PC-9 (cell line): ENCODE measurements at regions not wholly inside any gene's neighbourhood (a gene's known extent, or its start where the extent isn't known, plus 50 kb on each side); places are given as distances from the start of the nearest gene placed in this dataset.

ENCODE experiments used
- BruUV-seq: library from RNA; stranded (reverse); fragments of 400-500 nt; replicated peaks from 2 replicates; lab custom pipeline; 2021; lab: Mats Ljungman, UMichigan
- CTCF ChIA-PET: fragments of 300-600 bp; sonication (Branson Sonifier 250); formaldehyde crosslinking; loops from one replicate; lab custom pipeline; 2022; ENCODE audit warnings: antibody characterized with exemption; lab: Charles Lee
- POLR2A ChIA-PET: fragments of 300-600 bp; sonication (Branson Sonifier 250); formaldehyde crosslinking; loops from one replicate; lab custom pipeline; 2022; ENCODE audit warnings: antibody characterized with exemption; ENCODE audit not compliant: unreplicated experiment; lab: Charles Lee
- DNase-seq, 2 experiments: peaks; one replicate each; pipeline versions ENCODE4 v3.0.0 to v3.0.0-alpha.2; 2015 to 2022; ENCODE audit warnings: mixed read lengths in 1 of 2
- H2AFZ ChIP-seq: fragments of 200-600 bp; sonication (generic); 2 replicates; pipeline ENCODE4 v1.8.1; 2017; ENCODE audit warnings: antibody characterized with exemption
- H3F3A ChIP-seq: fragments of 200-600 bp; sonication (generic); 2 replicates; pipeline ENCODE4 v1.8.1; 2017; ENCODE audit warnings: antibody characterized with exemption, mild to moderate bottlenecking, low read depth; ENCODE audit not compliant: insufficient read depth
- H3K27ac ChIP-seq: fragments of 200-600 bp; sonication (generic); 2 replicates; pipeline ENCODE4 v1.6.1; 2016; ENCODE audit warnings: mixed run types
- H3K27me3 ChIP-seq: fragments of 200-600 bp; sonication (generic); 2 replicates; pipeline ENCODE4 v1.6.1; 2016; ENCODE audit warnings: low read depth, mixed run types; ENCODE audit not compliant: insufficient read depth
- H3K36me3 ChIP-seq: fragments of 200-600 bp; sonication (generic); 2 replicates; pipeline ENCODE4 v1.6.1; 2016; ENCODE audit warnings: low read depth, mixed run types
- H3K4me1 ChIP-seq: fragments of 200-600 bp; sonication (generic); replicated peaks from 2 replicates; pipeline ENCODE4 v1.6.1; 2016; ENCODE audit warnings: mixed run types; ENCODE audit not compliant: insufficient read depth
- H3K4me2 ChIP-seq: fragments of 200-600 bp; sonication (generic); 2 replicates; pipeline ENCODE4 v1.6.1; 2017; ENCODE audit warnings: mixed run types
- H3K4me3 ChIP-seq: fragments of 200-600 bp; sonication (generic); 2 replicates; pipeline ENCODE4 v1.6.1; 2016; ENCODE audit warnings: mixed run types
- H3K79me2 ChIP-seq: fragments of 200-600 bp; sonication (generic); 2 replicates; pipeline ENCODE4 v1.6.1; 2017; ENCODE audit warnings: low read depth, mixed run types
- H3K9me2 ChIP-seq: fragments of 200-600 bp; sonication (generic); 2 replicates; pipeline ENCODE4 v1.8.1; 2017; ENCODE audit warnings: mild to moderate bottlenecking; ENCODE audit not compliant: insufficient read depth
- H3K9me3 ChIP-seq: fragments of 200-600 bp; sonication (generic); 2 replicates; pipeline ENCODE4 v1.8.1; 2016; ENCODE audit warnings: low read depth; ENCODE audit not compliant: insufficient read depth
- H4K20me1 ChIP-seq: fragments of 200-600 bp; sonication (generic); 2 replicates; pipeline ENCODE4 v1.8.1; 2017; ENCODE audit not compliant: insufficient read depth
- EZH2 ChIP-seq: fragments of 200-600 bp; sonication (generic); IDR thresholded peaks from 2 replicates; pipeline ENCODE4 v1.8.0; 2017; ENCODE audit warnings: antibody characterized with exemption, low read depth
- intact Hi-C: fragments of 100-400 bp; cut with micrococcal nuclease; formaldehyde crosslinking; loops from one replicate; pipeline ENCODE4 v1.10.0; 2022; ENCODE audit not compliant: unreplicated experiment
- TF ChIP-seq, protein P1 (sequence below): fragments of 200-600 bp; sonication (generic); conservative IDR thresholded peaks from 2 replicates; pipeline ENCODE4 v1.6.1; 2017; ENCODE audit warnings: mixed run types, antibody characterized with exemption, mild to moderate bottlenecking, moderate library complexity

DNA sequence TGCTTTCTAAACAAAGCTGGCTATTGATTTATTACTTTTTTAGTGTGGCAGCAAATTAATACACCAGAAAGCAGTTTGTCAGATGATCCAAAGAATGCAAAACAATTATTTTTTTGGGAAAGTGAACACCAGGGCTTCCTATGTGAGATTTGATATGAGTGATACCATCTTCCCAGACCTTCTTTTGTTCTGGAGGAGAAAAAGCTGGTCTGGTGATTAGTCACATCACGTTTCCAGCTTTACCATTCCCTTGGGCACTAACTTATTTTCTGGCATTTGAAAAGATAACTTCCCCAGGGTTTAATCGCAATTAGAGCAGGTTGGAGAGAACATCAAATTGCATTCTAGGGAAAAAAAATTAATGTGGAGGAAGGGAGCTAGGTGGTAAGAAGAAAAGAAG lies 182.9 kb upstream of the TANK start:
- Histone ChIP-seq H3K4me2 (no peak overlapping the region), H3K9me2 (no peaks in the 10 kb centered on the region), H3K27me3 (no peaks in the 10 kb centered on the region), H4K20me1 (no peaks in the 10 kb centered on the region), H3K9me3 (no peaks in the 10 kb centered on the region), H3K79me2 (no peaks in the 10 kb centered on the region), H3F3A (no peaks in the 10 kb centered on the region), H3K27ac (no peak overlapping the region), H2AFZ (no peak overlapping the region), H3K36me3 (no peaks in the 10 kb centered on the region), H3K4me3 (no peak overlapping the region), H3K4me1 (no peaks in the 10 kb centered on the region)
- POLR2A ChIA-PET: interaction anchor here (0.6 kb wide), 1 partner anchor 488 kb away, joined by 9 read pairs; no protein-coding TSS in a partner anchor
- TF ChIP-seq EZH2: no peak
- TF ChIP-seq, protein P1, sequence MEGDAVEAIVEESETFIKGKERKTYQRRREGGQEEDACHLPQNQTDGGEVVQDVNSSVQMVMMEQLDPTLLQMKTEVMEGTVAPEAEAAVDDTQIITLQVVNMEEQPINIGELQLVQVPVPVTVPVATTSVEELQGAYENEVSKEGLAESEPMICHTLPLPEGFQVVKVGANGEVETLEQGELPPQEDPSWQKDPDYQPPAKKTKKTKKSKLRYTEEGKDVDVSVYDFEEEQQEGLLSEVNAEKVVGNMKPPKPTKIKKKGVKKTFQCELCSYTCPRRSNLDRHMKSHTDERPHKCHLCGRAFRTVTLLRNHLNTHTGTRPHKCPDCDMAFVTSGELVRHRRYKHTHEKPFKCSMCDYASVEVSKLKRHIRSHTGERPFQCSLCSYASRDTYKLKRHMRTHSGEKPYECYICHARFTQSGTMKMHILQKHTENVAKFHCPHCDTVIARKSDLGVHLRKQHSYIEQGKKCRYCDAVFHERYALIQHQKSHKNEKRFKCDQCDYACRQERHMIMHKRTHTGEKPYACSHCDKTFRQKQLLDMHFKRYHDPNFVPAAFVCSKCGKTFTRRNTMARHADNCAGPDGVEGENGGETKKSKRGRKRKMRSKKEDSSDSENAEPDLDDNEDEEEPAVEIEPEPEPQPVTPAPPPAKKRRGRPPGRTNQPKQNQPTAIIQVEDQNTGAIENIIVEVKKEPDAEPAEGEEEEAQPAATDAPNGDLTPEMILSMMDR: no peak
- no peak for DNase-seq
- no TSS peak for BruUV-seq
- CTCF ChIA-PET: no interaction called here
- intact Hi-C loops: loop anchor here (10.0 kb wide), 2 partner anchors 87 to 703 kb away; no protein-coding TSS in a partner anchor

DNA sequence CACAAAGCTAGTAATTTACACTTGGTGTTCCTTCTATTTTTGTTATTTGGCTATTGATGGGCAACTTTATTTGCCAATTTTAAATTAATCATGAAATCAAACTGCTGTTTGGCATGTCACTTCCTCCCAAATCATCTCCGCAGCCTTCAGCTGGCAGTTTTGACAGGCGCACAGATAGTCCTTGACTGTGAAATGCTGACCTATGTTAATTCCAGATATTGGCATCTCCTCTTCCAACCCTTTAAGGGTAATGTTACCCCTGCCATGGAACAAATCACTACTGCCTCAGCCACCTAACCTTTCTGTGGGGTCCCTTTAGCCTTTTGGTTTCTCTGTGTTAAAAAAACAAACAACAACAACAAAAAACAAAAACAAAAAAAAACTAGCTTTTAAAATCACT lies 182.4 kb upstream of the TANK start:
- no peak for DNase-seq
- ChIA-PET CTCF (no interaction called here), POLR2A (interaction anchor here (0.6 kb wide), 1 partner anchor 489 kb away, joined by 9 read pairs; no protein-coding TSS in a partner anchor)
- no TSS peak for BruUV-seq
- Histone ChIP-seq H2AFZ (no peak overlapping the region), H4K20me1 (no peaks in the 10 kb centered on the region), H3K9me2 (no peaks in the 10 kb centered on the region), H3F3A (no peaks in the 10 kb centered on the region), H3K4me2 (no peak overlapping the region), H3K79me2 (no peaks in the 10 kb centered on the region), H3K36me3 (no peaks in the 10 kb centered on the region), H3K27me3 (no peaks in the 10 kb centered on the region), H3K4me3 (no peak overlapping the region), H3K9me3 (no peaks in the 10 kb centered on the region), H3K27ac (no peak overlapping the region), H3K4me1 (no peaks in the 10 kb centered on the region)
- intact Hi-C loops: loop anchor here (10.0 kb wide), 2 partner anchors 87 to 703 kb away; no protein-coding TSS in a partner anchor
- TF ChIP-seq, protein P1: no peak
- TF ChIP-seq EZH2: no peak

DNA sequence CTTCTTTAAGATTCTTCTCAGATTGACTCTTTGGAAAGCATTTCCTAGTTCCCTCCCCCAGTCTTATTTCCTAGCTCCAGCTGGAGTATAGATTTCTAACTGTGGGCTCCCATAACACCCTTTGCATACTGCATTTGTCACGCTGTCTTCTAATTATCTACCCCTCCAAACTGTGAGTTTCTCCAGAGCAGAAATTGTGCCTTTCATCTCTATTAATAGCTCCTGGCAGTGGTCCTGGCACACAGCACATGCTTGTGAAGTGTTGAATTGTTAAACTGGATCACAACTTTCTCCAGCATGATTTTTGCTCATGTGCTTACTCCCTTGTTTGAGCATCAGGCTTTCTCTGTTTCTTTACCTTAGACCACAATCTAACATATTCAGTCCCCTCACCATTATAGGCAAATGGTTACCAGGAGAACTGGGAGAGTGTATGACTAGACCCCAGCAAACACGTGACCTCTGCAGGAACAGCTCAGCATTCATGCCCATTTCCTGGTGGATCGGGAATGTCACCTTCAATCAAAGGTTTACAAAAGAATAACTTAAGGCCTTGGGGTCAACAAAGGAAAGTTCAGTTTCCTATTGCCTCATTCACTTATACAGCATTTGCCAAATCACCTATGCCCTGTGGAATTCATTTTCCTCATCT lies 175.7 kb upstream of the TANK start:
- H3K79me2 ChIP-seq: no peaks in the 10 kb centered on the region
- no peaks in the 10 kb centered on the region for H3K9me2 ChIP-seq
- POLR2A ChIA-PET: no interaction called here
- DNase-seq: no peak
- no peak overlapping the region for H3K4me3 ChIP-seq
- no peaks in the 10 kb centered on the region for H3K27me3 ChIP-seq
- BruUV-seq: no TSS peak
- no peaks in the 10 kb centered on the region for H3K9me3 ChIP-seq
- H3K27ac ChIP-seq: no peak overlapping the region
- TF ChIP-seq, protein P1: no peak
- TF ChIP-seq EZH2: no peak
- CTCF ChIA-PET: no interaction called here
- H2AFZ ChIP-seq: no peak overlapping the region
- H3F3A ChIP-seq: no peaks in the 10 kb centered on the region
- no peak overlapping the region for H3K4me2 ChIP-seq
- intact Hi-C loops: no loop called here
- no peaks in the 10 kb centered on the region for H3K4me1 ChIP-seq
- H4K20me1 ChIP-seq: no peaks in the 10 kb centered on the region
- no peaks in the 10 kb centered on the region for H3K36me3 ChIP-seq
